Thyroid gland (tissue), 4 donors: ENCODE measurements at regions not wholly inside any gene's neighbourhood (a gene's known extent, or its start where the extent isn't known, plus 50 kb on each side); places are given as distances from the start of the nearest gene placed in this dataset.

ENCODE experiments used
- POLR2A ChIP-seq, 2 donors: fragments of 450-650 bp; IDR thresholded peaks; one replicate each; pipeline ENCODE4 v1.6.1; 2017; ENCODE audit warnings: antibody characterized with exemption in 2 of 2, mild to moderate bottlenecking in 2 of 2, moderate library complexity in 1 of 2
- TF ChIP-seq, protein P1 (sequence below), 6 experiments: fragments of 200-600 bp in 3 of 6; fragments of 450-650 bp in 3 of 6; sonication (generic) in 3 of 6; IDR thresholded peaks; one replicate each; pipeline ENCODE4 v1.5.1; 2016 to 2019; ENCODE audit warnings: antibody characterized with exemption in 6 of 6, mild to moderate bottlenecking in 2 of 6, inconsistent platforms in 1 of 6, moderate library complexity in 1 of 6

DNA sequence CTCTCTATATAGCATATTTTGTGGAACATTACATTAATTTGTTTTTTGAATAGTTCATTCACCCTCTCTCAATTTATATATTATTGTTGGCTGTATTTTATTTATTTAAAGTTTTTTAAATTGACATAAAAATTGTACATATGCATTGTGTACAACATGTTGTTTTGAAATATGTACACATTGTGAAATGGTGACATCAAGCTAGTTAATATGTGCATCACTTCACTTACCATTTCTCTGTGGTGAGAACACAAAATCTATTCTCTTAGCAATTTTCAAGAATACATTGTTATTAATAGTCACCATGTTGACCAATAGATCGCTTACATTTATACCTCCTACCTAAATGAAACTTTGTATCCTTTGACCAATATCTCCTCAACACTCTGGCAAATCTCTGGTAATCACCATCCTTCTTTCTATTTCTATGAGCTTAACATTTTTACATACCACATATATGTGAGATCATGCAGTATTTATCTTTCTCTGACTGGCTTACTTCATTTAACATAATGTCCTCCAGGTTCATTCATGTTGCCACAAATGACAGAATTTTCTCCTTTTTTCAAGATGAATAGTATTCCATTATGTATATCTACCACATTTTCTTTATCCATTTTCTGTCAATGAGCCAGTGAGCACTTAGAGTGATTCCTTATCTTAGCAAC lies 180.9 kb upstream of the DEPDC1 start:
- TF ChIP-seq, protein P1, sequence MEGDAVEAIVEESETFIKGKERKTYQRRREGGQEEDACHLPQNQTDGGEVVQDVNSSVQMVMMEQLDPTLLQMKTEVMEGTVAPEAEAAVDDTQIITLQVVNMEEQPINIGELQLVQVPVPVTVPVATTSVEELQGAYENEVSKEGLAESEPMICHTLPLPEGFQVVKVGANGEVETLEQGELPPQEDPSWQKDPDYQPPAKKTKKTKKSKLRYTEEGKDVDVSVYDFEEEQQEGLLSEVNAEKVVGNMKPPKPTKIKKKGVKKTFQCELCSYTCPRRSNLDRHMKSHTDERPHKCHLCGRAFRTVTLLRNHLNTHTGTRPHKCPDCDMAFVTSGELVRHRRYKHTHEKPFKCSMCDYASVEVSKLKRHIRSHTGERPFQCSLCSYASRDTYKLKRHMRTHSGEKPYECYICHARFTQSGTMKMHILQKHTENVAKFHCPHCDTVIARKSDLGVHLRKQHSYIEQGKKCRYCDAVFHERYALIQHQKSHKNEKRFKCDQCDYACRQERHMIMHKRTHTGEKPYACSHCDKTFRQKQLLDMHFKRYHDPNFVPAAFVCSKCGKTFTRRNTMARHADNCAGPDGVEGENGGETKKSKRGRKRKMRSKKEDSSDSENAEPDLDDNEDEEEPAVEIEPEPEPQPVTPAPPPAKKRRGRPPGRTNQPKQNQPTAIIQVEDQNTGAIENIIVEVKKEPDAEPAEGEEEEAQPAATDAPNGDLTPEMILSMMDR (IDR thresholded peaks at IDR 0.05): no peak
- TF ChIP-seq POLR2A (IDR thresholded peaks at IDR 0.05): no peak
